ENCODE measurements at regions not wholly inside any gene's neighbourhood (a gene's known extent, or its start where the extent isn't known, plus 50 kb on each side); places are given as distances from the start of the nearest gene placed in this dataset.
"Not testable (repeated sequence)": the region's sequence is repeated elsewhere in the genome, so short reads cannot be mapped to it uniquely, and the experiment has no call there.

DNA sequence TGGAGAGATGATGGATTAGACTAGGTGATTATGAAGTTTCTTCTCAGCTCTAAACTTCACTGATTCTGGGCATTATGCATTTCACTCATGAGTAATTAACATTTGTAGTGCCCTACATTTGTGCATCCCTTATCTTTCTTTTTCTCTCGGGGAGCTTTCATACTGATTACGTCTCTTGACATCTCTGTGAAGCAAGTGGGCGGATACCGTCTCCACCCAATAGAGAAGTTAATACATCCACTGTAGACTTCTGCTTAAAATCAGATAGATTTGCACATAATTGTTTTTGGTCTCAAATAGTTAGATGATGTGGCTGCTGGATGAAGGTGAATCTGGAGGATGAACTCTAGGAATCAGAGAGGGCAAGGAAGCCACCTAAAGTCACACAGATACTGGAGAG lies 653.6 kb upstream of the EEF2KMT start:
- DNase-seq (ENCODE audit: insufficient read length, low spot score): no peak
- FAIRE-seq: no peak
- TF ChIP-seq POLR2A (IDR thresholded peaks at IDR 0.05; ENCODE audit: low read depth, low read length): no peak

DNA sequence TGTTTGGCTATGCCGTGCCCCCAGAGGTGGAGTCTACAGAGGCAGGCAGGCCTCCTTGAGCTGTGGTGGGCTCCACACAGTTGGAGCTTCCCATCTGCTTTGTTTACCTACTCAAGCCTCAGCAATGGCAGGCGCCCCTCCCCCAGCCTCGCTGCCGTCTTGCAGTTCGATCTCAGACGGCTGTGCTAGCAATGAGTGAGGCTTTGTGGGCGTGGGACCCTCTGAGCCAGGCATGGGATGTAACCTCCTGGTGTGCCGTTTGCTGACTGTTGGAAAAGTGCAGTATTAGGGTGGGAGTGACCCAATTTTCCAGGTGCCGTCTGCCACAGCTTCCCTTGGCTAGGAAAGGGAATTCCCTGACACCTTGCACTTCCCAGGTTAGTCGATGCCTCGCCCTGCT lies 652.8 kb upstream of the EEF2KMT start:
- FAIRE-seq; DNase-seq (ENCODE audit: insufficient read length, low spot score): not testable (repeated sequence)

- FAIRE-seq (no peak), DNase-seq (ENCODE audit: insufficient read length, low spot score) (no peak)
- TF ChIP-seq POLR2A (IDR thresholded peaks at IDR 0.05; ENCODE audit: low read depth, low read length): no peak
Measured at GRCh38 chr16:5738586-5738985, 641.0 kb upstream of the EEF2KMT start.

DNA sequence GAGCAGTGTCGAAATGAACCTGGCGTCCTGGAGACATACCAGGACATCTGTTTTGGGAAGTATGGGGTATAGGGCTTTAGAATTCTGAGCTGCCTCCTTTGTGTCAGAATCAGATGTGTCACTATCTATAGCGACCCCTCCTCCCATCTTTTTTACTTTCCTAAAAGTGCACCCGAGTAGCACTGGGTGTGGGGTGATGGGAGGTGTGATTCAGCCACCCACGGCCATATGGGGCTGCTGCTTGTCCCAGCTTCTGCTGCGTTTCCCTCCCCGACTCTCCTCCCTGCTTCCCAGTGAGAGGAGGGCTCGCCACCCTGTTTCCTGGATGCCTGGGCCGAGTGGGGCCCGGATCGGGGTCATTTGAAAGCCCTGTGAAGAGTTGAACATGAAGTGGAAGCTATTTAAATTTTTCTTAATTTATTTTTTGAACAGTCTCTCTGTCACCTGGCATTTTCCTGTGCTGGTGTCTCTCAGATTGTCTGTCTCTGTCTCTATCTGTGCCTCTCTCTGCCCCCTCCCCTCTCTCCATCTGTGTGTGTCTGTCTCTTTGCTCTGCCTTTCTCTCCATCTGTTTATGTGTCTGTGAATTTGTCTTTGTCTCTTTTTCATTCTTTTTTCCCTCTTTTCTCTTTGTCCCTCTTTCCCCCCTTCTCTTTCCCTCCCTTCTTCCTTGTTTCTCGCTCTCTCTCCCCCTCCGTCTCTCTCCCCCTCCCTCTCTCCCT lies 638.8 kb upstream of the EEF2KMT start:
- FAIRE-seq: no peak
- DNase-seq (ENCODE audit: insufficient read length, low spot score): no peak
- no peak for TF ChIP-seq POLR2A (IDR thresholded peaks at IDR 0.05; ENCODE audit: low read depth, low read length)

- TF ChIP-seq POLR2A (IDR thresholded peaks at IDR 0.05; ENCODE audit: low read depth, low read length): no peak
- no peak for DNase-seq (ENCODE audit: insufficient read length, low spot score)
- FAIRE-seq: no peak
Measured at GRCh38 chr16:5735444-5735843, 637.8 kb upstream of the EEF2KMT start.

DNA sequence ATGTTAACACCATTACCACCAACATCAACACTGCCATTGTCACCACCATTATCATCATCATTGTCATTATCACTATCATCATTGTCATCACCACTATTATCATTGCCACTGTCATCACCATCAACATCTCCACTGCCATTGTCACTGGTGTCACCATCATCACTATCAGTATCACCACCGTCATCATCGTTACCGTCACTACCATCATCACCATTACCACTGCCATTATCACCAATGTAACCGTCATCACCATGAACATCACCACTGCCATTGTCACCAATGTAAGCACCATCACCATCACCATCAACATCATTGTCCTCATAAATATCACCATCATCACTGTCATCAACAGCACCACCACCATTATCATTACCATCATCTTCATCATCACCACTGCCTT lies 633.2 kb upstream of the EEF2KMT start:
- no peak for TF ChIP-seq POLR2A (IDR thresholded peaks at IDR 0.05; ENCODE audit: low read depth, low read length)
- DNase-seq (ENCODE audit: insufficient read length, low spot score): no peak
- no peak for FAIRE-seq

DNA sequence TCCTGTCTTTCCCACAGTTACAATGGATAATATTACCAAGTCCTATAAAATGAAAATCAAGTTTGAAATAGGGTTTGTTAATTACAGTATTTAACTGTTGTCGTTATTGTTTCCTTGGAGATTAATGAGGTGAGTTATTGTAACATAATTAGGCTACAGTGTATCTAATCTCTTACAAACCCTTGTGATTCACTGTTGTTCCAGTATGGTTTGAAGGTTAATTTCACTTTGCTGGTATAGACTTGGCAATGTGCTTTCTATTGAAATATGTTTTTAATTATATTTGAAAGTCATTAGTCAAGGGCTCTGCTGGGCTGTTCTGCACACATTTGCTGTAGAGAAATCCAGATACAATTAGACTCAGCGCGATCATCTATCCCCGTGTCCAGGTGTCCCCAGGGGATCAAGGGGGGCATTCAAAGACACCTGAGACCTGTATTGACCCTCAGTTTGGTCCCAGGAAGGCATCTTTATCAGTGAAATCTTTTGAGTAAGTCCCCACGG lies 624.6 kb upstream of the EEF2KMT start:
- FAIRE-seq: no peak
- TF ChIP-seq POLR2A (IDR thresholded peaks at IDR 0.05; ENCODE audit: low read depth, low read length): no peak
- DNase-seq (ENCODE audit: insufficient read length, low spot score): no peak

- DNase-seq (ENCODE audit: insufficient read length, low spot score) (no peak), FAIRE-seq (no peak)
- TF ChIP-seq POLR2A (IDR thresholded peaks at IDR 0.05; ENCODE audit: low read depth, low read length): no peak
Measured at GRCh38 chr16:5715155-5715554, 617.6 kb upstream of the EEF2KMT start.

DNA sequence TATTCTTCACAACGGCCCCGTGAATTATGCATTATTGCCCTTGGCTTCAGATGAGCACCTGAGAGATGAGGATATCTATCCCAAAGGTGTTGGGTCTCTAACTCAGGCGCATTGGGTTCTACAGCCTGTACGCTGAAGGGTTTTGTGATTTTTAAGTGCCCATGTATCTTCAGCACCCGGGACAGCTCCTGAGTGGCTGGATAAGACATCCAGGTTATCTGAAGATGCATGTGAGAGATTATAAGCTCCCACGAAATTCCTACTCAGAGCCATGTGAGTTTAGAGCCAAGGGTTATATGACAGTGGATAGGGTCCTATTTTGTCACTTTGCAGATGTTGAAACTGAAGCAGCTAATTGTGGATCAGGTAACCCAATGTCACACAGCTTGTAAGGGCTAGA lies 612.3 kb upstream of the EEF2KMT start:
- FAIRE-seq: no peak
- DNase-seq (ENCODE audit: insufficient read length, low spot score): no peak
- no peak for TF ChIP-seq POLR2A (IDR thresholded peaks at IDR 0.05; ENCODE audit: low read depth, low read length)

DNA sequence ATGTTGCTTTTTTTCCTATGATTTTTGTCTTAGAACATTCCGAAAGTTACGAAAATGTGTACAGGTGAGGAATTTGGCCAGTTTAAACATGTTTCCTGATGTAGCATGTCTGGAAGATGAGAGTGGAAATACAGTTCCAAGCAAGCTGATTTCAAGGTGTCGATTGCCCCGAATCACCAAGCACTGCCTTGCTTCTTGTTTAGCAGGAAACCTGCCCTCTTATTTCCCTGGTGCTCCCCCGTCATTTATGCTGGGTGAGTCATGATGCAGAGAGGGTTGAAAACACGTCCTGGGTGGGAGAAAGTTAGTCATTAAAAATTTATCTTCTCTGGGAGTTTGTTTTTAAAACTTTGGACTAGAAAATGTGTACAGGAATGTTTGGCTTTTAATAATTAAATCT lies 608.6 kb upstream of the EEF2KMT start:
- FAIRE-seq: no peak
- no peak for TF ChIP-seq POLR2A (IDR thresholded peaks at IDR 0.05; ENCODE audit: low read depth, low read length)
- DNase-seq (ENCODE audit: insufficient read length, low spot score): no peak

DNA sequence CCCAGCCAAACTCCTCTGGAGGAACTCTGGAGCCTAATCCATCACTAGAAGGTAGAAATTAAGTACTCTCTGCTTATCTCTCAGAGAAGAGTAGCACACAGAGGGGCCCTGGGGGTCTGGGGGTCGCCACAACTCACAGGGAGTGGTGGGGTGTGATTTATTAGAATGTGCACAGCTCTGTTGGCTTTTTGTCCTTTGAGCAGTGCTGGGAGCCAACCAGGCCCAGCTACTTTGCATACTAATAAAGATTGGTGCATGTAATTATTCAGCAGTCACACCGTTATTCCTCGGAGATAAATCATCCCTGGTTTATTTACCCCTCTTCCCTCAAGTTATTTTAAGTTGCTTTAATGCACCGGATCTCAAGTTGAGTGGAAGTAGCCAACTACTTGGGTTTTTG lies 606.7 kb upstream of the EEF2KMT start:
- no peak for DNase-seq (ENCODE audit: insufficient read length, low spot score)
- no peak for FAIRE-seq
- no peak for TF ChIP-seq POLR2A (IDR thresholded peaks at IDR 0.05; ENCODE audit: low read depth, low read length)

DNA sequence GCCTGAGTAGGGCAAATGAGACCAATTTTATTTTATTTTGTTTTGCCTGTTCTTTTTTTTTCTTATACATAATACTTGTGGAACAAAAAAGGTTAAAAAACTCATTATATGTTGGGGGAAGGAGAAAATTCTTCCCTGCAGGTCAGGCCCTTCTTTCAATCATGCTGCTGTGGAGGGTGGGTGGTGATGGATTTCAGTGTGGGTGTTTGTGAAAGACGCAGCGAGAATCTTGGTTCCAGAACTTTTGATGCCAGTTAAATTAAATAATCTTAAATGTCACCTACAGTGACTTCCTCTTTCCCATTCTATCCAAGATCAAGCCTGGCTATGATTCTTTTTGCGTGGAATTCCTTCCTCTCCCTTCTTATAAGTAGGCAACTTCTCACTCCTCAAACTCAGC lies 595.8 kb upstream of the EEF2KMT start:
- DNase-seq (ENCODE audit: insufficient read length, low spot score) (no peak), FAIRE-seq (no peak)
- no peak for TF ChIP-seq POLR2A (IDR thresholded peaks at IDR 0.05; ENCODE audit: low read depth, low read length)

DNA sequence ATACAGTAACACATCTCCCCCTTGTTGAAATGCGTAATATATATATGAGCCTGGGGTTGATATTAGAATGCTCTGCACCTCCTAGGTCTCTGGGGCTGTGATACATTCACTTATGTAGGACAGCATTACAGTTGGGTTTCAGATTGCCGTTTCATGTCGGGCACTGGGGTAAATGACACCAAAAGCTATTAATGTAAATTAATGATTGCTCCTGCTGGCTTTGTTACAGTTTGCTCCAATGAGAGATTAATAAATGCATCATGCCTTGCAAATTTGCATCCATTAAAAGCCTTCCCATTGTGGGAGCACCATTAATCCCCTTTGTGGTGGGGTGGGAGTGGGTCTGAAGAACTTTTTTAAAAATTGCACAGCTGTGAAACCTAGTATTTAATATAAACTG lies 584.4 kb upstream of the EEF2KMT start:
- no peak for FAIRE-seq

GRCh38 chr16:5678371-5678770 lies 580.8 kb upstream of the EEF2KMT start:
- FAIRE-seq (no peak), DNase-seq (ENCODE audit: insufficient read length, low spot score) (no peak)
- TF ChIP-seq POLR2A (IDR thresholded peaks at IDR 0.05; ENCODE audit: low read depth, low read length): no peak

More for the DNA sequence above, 584.4 kb upstream of the EEF2KMT start:
- no peak for DNase-seq (ENCODE audit: insufficient read length, low spot score)
- no peak for TF ChIP-seq POLR2A (IDR thresholded peaks at IDR 0.05; ENCODE audit: low read depth, low read length)

DNA sequence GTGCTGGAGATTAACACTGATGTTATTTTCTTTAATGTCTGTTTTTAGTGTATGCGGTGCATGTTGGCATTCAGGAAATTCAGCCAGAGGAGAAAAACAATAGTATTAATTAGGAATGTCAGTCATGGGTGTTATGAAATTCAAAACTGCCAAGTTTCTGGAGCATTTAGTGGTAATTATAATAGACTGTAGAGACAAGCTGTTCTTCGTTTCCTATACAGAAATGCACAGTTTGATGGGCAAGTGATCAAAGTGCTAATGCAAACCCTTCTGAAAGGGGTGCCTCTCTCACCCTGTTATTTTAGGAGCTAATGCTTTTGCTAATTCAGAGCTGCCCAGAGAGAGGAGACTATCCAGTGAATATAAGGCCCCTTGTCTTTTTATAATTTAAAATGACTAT lies 573.8 kb upstream of the EEF2KMT start:
- no peak for TF ChIP-seq POLR2A (IDR thresholded peaks at IDR 0.05; ENCODE audit: low read depth, low read length)
- FAIRE-seq (no peak), DNase-seq (ENCODE audit: insufficient read length, low spot score) (no peak)

GRCh38 chr16:5670198-5670597 lies 572.6 kb upstream of the EEF2KMT start:
- DNase-seq (ENCODE audit: insufficient read length, low spot score) (no peak), FAIRE-seq (no peak)
- TF ChIP-seq POLR2A (IDR thresholded peaks at IDR 0.05; ENCODE audit: low read depth, low read length): no peak

Measured in H54 (cell line).